Medulla oblongata (tissue), 1 donor: ENCODE measurements at regions not wholly inside any gene's neighbourhood (a gene's known extent, or its start where the extent isn't known, plus 50 kb on each side); places are given as distances from the start of the nearest gene placed in this dataset.
A peak's percentile ranks its signal among the peaks of the same experiment; 100 is the strongest.

Experiments used
- DNase-seq: peaks from one replicate; pipeline ENCODE4 v3.0.0-alpha.2; 2015; ENCODE audit errors: extremely low spot score

- DNase-seq, result no peak
Observed at GRCh38 chr1:59143811-59144210, 153.1 kb upstream of the FGGY start.

GRCh38 chr1:59144959-59145358 lies 151.9 kb upstream of the FGGY start:
- no peak for DNase-seq

- no peak for DNase-seq
Observed at GRCh38 chr1:59146056-59146455, 150.8 kb upstream of the FGGY start.

- DNase-seq, result peak; percentile 47
Observed at GRCh38 chr1:59146651-59147358, 150.1 kb upstream of the FGGY start.

- DNase-seq, result no peak
Observed at GRCh38 chr1:59149435-59149834, 147.5 kb upstream of the FGGY start.

GRCh38 chr1:59150577-59151386 lies 146.1 kb upstream of the FGGY start:
- DNase-seq, result peak; percentile 23

GRCh38 chr1:59151387-59151761 lies 145.5 kb upstream of the FGGY start:
- no peak for DNase-seq

- DNase-seq, result no peak
Observed at GRCh38 chr1:59151860-59152259, 145.0 kb upstream of the FGGY start.

GRCh38 chr1:59152511-59152910 lies 144.4 kb upstream of the FGGY start:
- no peak for DNase-seq

GRCh38 chr1:59154401-59154800 lies 142.5 kb upstream of the FGGY start:
- no peak for DNase-seq

GRCh38 chr1:59155351-59155750 lies 141.5 kb upstream of the FGGY start:
- no peak for DNase-seq

GRCh38 chr1:59156051-59156450 lies 140.8 kb upstream of the FGGY start:
- no peak for DNase-seq

GRCh38 chr1:59156526-59157199 lies 140.2 kb upstream of the FGGY start:
- DNase-seq, result no peak

GRCh38 chr1:59158321-59158720 lies 138.6 kb upstream of the FGGY start:
- DNase-seq, result no peak

- DNase-seq, result no peak
Observed at GRCh38 chr1:59159557-59160203, 137.2 kb upstream of the FGGY start.

- no peak for DNase-seq
Observed at GRCh38 chr1:59161136-59161535, 135.8 kb upstream of the FGGY start.

- no peak for DNase-seq
Observed at GRCh38 chr1:59162665-59163064, 134.2 kb upstream of the FGGY start.

GRCh38 chr1:59163268-59164092 lies 133.4 kb upstream of the FGGY start:
- DNase-seq, result no peak

- DNase-seq, result no peak
Observed at GRCh38 chr1:59164371-59164770, 132.5 kb upstream of the FGGY start.

- DNase-seq, result no peak
Observed at GRCh38 chr1:59165353-59165752, 131.5 kb upstream of the FGGY start.

- no peak for DNase-seq
Observed at GRCh38 chr1:59169703-59170102, 127.2 kb upstream of the FGGY start.
